ENCODE measurements at regions not wholly inside any gene's neighbourhood (a gene's known extent, or its start where the extent isn't known, plus 50 kb on each side); places are given as distances from the start of the nearest gene placed in this dataset.

- no peak overlapping the region for H3K4me3 ChIP-seq (ENCODE audit: control insufficient read depth, low read depth, low read length)
- no peak for DNase-seq (ENCODE audit: low read depth)
- TF ChIP-seq CTCF (conservative IDR thresholded peaks at IDR 0.05; ENCODE audit: control insufficient read depth, insufficient read depth, low read depth, low read length) = no peak
Observed at GRCh38 chr16:65618333-65618732, 496.5 kb upstream of the CDH11 start.

GRCh38 chr16:65617421-65617820 lies 495.6 kb upstream of the CDH11 start:
- no peak for DNase-seq (ENCODE audit: low read depth)
- H3K4me3 ChIP-seq (ENCODE audit: control insufficient read depth, low read depth, low read length) = no peak overlapping the region
- no peak for TF ChIP-seq CTCF (conservative IDR thresholded peaks at IDR 0.05; ENCODE audit: control insufficient read depth, insufficient read depth, low read depth, low read length)

GRCh38 chr16:65608455-65608854 lies 486.6 kb upstream of the CDH11 start:
- no peak for TF ChIP-seq CTCF (conservative IDR thresholded peaks at IDR 0.05; ENCODE audit: control insufficient read depth, insufficient read depth, low read depth, low read length)
- no peak for DNase-seq (ENCODE audit: low read depth)
- no peak overlapping the region for H3K4me3 ChIP-seq (ENCODE audit: control insufficient read depth, low read depth, low read length)

DNA sequence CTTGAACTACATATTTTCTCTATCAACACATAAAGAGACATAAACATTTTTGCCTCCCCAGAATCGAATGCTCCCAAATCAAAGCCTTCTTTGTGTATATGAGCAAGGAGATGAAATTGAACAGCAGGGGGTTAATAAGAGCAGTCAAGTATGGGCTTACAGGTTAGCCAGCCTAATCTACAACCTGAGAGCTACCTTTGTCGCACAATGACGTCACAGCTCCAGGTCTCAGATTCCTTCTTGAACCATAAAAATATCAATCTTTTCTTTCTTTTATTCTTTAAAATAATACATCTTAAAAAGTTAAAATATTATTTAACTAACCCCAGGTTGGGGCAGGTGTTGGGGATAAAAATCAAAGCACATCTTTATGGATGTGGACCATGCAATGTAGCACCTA lies 482.9 kb upstream of the CDH11 start:
- DNase-seq (ENCODE audit: low read depth) = no peak
- no peak for TF ChIP-seq CTCF (conservative IDR thresholded peaks at IDR 0.05; ENCODE audit: control insufficient read depth, insufficient read depth, low read depth, low read length)
- no peak overlapping the region for H3K4me3 ChIP-seq (ENCODE audit: control insufficient read depth, low read depth, low read length)

- no peak for DNase-seq (ENCODE audit: low read depth)
- no peak overlapping the region for H3K4me3 ChIP-seq (ENCODE audit: control insufficient read depth, low read depth, low read length)
- TF ChIP-seq CTCF (conservative IDR thresholded peaks at IDR 0.05; ENCODE audit: control insufficient read depth, insufficient read depth, low read depth, low read length) = no peak
Observed at GRCh38 chr16:65601781-65602180, 479.9 kb upstream of the CDH11 start.

- TF ChIP-seq CTCF (conservative IDR thresholded peaks at IDR 0.05; ENCODE audit: control insufficient read depth, insufficient read depth, low read depth, low read length) = no peak
- H3K4me3 ChIP-seq (ENCODE audit: control insufficient read depth, low read depth, low read length) = no peak overlapping the region
- DNase-seq (ENCODE audit: low read depth) = peak; percentile 10
Observed at GRCh38 chr16:65600629-65601028, 478.8 kb upstream of the CDH11 start.

GRCh38 chr16:65600046-65600445 lies 478.2 kb upstream of the CDH11 start:
- TF ChIP-seq CTCF (conservative IDR thresholded peaks at IDR 0.05; ENCODE audit: control insufficient read depth, insufficient read depth, low read depth, low read length) = no peak
- no peak overlapping the region for H3K4me3 ChIP-seq (ENCODE audit: control insufficient read depth, low read depth, low read length)
- DNase-seq (ENCODE audit: low read depth) = no peak

Data from fibroblast of mammary gland (primary cell).